Fibroblast of skin of back (primary cell): ENCODE measurements at regions not wholly inside any gene's neighbourhood (a gene's known extent, or its start where the extent isn't known, plus 50 kb on each side); places are given as distances from the start of the nearest gene placed in this dataset.
"Not testable (repeated sequence)": the region's sequence is repeated elsewhere in the genome, so short reads cannot be mapped to it uniquely, and the experiment has no call there.

Source experiments
- DNase-seq: peaks from one replicate; pipeline ENCODE4 v3.0.0-alpha.2; 2013

- DNase-seq: no peak
These were observed 214.3 kb downstream of the LIG4 start for GRCh38 chr13:108000998-108001397.

- no peak for DNase-seq
These were observed 215.6 kb downstream of the LIG4 start for GRCh38 chr13:107999751-108000150.

- no peak for DNase-seq
These were observed 221.2 kb downstream of the LIG4 start for GRCh38 chr13:107994137-107994536.

GRCh38 chr13:107993239-107993949 lies 221.9 kb downstream of the LIG4 start:
- no peak for DNase-seq

GRCh38 chr13:107992542-107992941 lies 222.8 kb downstream of the LIG4 start:
- DNase-seq: no peak

GRCh38 chr13:107977071-107977574 lies 238.2 kb downstream of the LIG4 start:
- DNase-seq: no peak

GRCh38 chr13:107976628-107977027 lies 238.7 kb downstream of the LIG4 start:
- no peak for DNase-seq

GRCh38 chr13:107974409-107974808 lies 240.9 kb downstream of the LIG4 start:
- no peak for DNase-seq

GRCh38 chr13:107969546-107969945 lies 245.8 kb downstream of the LIG4 start:
- DNase-seq: no peak

GRCh38 chr13:107968470-107968869 lies 246.9 kb downstream of the LIG4 start:
- no peak for DNase-seq

- DNase-seq: peak; percentile 2
These were observed 250.9 kb downstream of the LIG4 start for GRCh38 chr13:107964395-107964794.

- peak; percentile 0 for DNase-seq
These were observed 253.3 kb downstream of the LIG4 start for GRCh38 chr13:107961849-107962608.

GRCh38 chr13:107960301-107960700 lies 255.0 kb downstream of the LIG4 start:
- peak; percentile 1 for DNase-seq

GRCh38 chr13:107956889-107957288 lies 258.4 kb downstream of the LIG4 start:
- DNase-seq: no peak

GRCh38 chr13:107942030-107942617 lies 273.2 kb downstream of the LIG4 start:
- no peak for DNase-seq

- DNase-seq: no peak
These were observed 273.8 kb downstream of the LIG4 start for GRCh38 chr13:107941345-107942029.

GRCh38 chr13:107937848-107938247 lies 277.5 kb downstream of the LIG4 start:
- peak; percentile 1 for DNase-seq

- DNase-seq: no peak
These were observed 284.3 kb downstream of the LIG4 start for GRCh38 chr13:107931056-107931455.

GRCh38 chr13:107928762-107929161 lies 286.6 kb downstream of the LIG4 start:
- no peak for DNase-seq

GRCh38 chr13:107927557-107927956 lies 287.8 kb downstream of the LIG4 start:
- DNase-seq: no peak

GRCh38 chr13:107926515-107926914 lies 288.8 kb downstream of the LIG4 start:
- not testable (repeated sequence) for DNase-seq

- DNase-seq: not testable (repeated sequence)
These were observed 298.4 kb downstream of the LIG4 start for GRCh38 chr13:107916902-107917301.

GRCh38 chr13:107912745-107913144 lies 302.6 kb downstream of the LIG4 start:
- no peak for DNase-seq
